Activated T-helper 17 cell treated with anti-CD3 and anti-CD28 coated beads, Interleukin-2, amount 50 U/mL, for 72 hours (primary cell): ENCODE measurements at regions not wholly inside any gene's neighbourhood (a gene's known extent, or its start where the extent isn't known, plus 50 kb on each side); places are given as distances from the start of the nearest gene placed in this dataset.

ENCODE experiments used
- ATAC-seq: fragments of 150-1000 bp; cut with Tn5 transposase; replicated peaks from 2 replicates; pipeline ENCODE4 v1.10.0; 2021; ENCODE audit warnings: mild to moderate bottlenecking, moderate library complexity
- H3K27ac Mint-ChIP-seq: one replicate; pipeline ENCODE4 v1.8.0; 2022; ENCODE audit warnings: mixed read lengths
- H3K27me3 Mint-ChIP-seq: one replicate; pipeline ENCODE4 v1.8.0; 2022; ENCODE audit warnings: mixed read lengths
- H3K36me3 Mint-ChIP-seq: one replicate; pipeline ENCODE4 v1.8.0; 2022; ENCODE audit warnings: low read depth, mild to moderate bottlenecking, mixed read lengths
- H3K4me1 Mint-ChIP-seq: one replicate; pipeline ENCODE4 v1.8.0; 2022; ENCODE audit warnings: mixed read lengths
- H3K4me3 Mint-ChIP-seq: one replicate; pipeline ENCODE4 v1.8.0; 2022; ENCODE audit warnings: mild to moderate bottlenecking, mixed read lengths
- H3K9me3 Mint-ChIP-seq: one replicate; pipeline ENCODE4 v1.8.0; 2022; ENCODE audit warnings: mixed read lengths

DNA sequence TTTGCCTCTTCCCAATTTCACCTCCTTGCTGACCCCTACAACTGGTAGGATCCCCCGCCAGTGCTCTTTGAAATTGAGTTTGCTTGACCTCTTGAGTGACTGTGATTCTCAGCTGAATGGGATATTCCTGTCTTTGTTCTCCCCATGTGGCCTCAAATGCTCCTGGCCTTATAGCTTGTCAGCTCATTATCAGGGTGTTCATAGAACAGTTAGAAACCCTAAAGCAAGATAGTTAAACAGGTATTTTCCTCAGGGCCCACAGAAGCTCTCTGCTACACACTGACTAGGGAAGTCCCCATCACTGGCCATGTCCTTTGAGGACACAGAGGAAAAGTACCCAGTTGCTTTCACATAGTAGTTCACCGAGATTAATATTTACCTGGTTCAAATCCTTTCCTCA lies 211.5 kb upstream of the DTNBP1 start:
- no peak for ATAC-seq
- Mint-ChIP-seq H3K36me3 (no peaks in the 10 kb centered on the region), H3K9me3 (no peaks in the 10 kb centered on the region), H3K4me3 (no peak overlapping the region), H3K27me3 (peaks cover 18% of the 10 kb centered on the region), H3K27ac (no peak overlapping the region), H3K4me1 (peaks cover 8% of the 10 kb centered on the region)

DNA sequence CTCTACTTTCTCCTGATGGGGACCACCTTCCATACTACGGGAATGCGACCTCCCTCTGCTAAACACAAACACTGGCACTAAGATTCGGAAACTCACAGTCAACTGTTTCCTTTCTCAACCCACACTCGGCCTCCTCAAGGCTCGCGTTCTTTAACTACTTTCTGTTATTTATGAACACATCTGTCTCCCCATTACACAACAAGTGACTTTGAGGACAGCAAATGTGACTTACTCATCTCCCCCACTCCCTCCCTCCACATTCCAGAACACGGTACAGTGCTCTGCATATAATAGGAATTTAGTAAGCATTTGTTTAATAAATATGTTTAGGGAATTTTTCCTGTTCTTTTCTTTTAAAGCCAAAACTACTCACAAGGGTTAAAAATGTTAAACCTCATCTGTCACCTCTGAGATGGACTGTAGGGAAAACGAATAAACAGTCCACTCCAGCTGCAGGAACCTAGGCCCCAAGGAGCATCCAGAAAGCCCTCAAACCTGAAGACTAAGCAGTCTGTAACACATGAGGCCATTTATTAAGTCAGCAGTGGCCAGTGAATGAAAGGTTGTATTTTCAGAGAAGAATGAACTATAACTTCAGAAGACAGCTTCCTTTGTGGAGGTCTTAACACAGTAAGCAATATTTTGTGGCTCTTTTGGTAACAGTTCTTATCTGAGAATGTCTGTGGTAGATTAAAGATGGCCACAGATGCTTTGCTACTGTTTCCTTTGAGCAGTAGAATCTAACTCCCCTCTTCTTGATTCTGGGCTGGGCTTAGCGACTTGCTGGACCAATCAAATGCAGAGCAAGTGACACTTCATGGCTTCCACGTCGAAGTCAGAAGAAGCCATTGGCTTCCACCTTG lies 209.6 kb upstream of the DTNBP1 start:
- Mint-ChIP-seq H3K4me1 (peaks cover 8% of the 10 kb centered on the region), H3K27me3 (peaks cover 16% of the 10 kb centered on the region), H3K4me3 (no peak overlapping the region), H3K9me3 (no peaks in the 10 kb centered on the region), H3K27ac (no peak overlapping the region), H3K36me3 (no peaks in the 10 kb centered on the region)
- ATAC-seq, result no peak

DNA sequence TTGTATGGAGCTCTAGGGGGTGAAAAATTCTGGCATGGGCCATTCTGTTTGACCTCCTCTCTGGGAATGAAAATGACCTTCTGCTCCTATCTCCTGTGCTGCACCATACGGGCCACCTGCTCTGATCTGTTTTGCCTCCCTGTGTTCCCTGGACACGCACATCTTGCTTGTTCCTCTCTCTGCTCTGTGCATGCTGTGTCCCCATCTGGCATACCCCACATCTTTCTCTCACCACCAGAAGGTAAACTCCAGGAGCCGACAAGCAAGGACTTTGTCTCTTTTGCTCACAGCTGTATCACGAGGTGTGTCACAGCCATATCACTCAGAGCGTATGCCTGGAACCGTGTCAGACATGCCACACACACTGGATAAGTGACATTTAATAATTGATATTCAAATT lies 208.4 kb upstream of the DTNBP1 start:
- H3K27ac Mint-ChIP-seq, result no peak overlapping the region
- no peak overlapping the region for H3K4me3 Mint-ChIP-seq
- H3K36me3 Mint-ChIP-seq, result no peaks in the 10 kb centered on the region
- peaks cover 16% of the 10 kb centered on the region for H3K27me3 Mint-ChIP-seq
- H3K9me3 Mint-ChIP-seq, result no peaks in the 10 kb centered on the region
- H3K4me1 Mint-ChIP-seq, result peaks cover 3% of the 10 kb centered on the region
- no peak for ATAC-seq

DNA sequence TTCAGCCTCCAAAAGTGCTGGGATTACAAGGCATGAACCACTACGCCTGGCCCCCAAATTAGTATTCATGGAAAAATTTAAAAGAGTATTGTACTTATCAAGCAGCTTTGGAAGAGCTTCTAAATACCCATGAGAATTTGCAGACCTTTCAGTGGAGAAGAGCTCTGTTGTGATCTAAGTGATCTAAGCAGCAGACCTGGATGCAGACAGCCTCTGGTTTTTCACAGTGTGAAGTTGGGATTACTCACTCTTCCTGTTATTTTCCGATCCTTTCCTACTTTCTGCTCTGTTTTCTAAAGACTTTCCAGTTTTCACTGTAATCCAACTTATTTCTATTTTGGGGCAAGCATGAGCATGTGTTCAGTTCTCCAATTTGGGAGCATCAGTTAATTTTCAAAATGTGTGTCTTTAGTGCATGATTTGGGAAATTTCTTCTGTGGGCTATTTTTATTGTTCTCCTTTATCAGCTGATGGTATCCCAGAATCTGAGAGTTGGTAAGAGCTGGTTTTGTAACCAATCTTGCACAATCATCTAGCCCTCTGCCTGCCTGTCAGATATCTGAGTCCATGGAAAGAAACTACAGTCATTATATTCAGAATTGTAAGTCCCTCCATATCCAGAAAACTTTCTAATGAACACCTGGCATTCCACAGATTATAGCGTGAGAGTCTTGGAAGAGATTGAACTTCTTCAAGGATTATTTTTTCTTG lies 207.7 kb upstream of the DTNBP1 start:
- Mint-ChIP-seq H3K4me1 (no peaks in the 10 kb centered on the region), H3K27ac (no peak overlapping the region), H3K9me3 (no peaks in the 10 kb centered on the region), H3K36me3 (no peaks in the 10 kb centered on the region), H3K27me3 (peaks cover 18% of the 10 kb centered on the region), H3K4me3 (no peak overlapping the region)
- ATAC-seq, result no peak

DNA sequence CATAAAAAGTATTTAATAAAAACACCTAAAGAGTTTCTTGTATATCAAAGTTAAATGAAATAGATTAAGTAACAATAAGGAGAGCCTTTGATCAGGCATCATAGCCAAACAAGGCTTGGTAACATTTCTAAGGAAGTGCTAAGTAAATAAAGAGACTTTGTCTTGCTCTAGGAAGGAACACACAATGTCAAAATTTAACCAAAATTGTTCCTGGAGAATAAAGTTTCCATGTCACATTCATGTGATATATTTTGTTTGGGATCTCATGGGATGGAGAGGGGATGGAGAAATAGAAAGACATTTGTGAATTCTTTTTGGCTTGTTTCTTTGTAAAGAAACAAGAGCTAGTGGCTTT lies 201.9 kb upstream of the DTNBP1 start:
- Mint-ChIP-seq H3K9me3 (no peaks in the 10 kb centered on the region), H3K36me3 (no peaks in the 10 kb centered on the region), H3K27ac (no peak overlapping the region), H3K27me3 (peaks cover 3% of the 10 kb centered on the region), H3K4me3 (no peak overlapping the region), H3K4me1 (no peaks in the 10 kb centered on the region)
- ATAC-seq, result no peak

DNA sequence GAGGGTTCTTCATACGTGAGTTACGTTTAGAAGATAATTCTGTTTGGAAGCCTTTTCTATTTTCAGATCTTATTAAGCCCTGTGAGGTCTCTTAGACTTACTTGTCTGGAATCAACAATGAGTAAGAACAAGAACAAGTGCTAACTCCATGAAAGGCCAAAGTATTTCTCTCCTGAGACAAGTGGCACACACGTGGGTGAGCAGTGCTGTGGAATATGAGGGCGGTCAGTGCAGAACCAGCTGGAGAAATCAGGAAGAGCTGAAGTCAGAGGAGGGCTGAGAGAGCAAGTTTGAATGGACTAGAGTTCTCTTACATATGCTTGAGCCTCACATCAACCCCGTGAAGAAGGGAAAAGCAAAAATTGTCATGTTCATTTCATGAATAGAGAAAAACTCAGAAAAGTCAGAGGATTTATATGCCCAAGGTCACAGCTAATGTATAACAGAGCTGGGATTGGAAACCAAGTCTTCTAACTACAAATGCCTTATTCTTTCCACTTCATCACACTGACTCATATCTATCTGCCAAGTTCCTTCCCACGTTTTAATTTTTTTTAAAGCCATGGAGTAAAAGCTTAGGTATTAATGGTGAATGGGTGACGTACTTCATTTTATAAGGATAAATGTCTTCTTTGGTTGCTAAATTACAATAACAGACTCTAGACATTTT lies 201.3 kb upstream of the DTNBP1 start:
- Mint-ChIP-seq H3K4me3 (no peak overlapping the region), H3K27ac (no peak overlapping the region), H3K36me3 (no peaks in the 10 kb centered on the region), H3K4me1 (no peaks in the 10 kb centered on the region), H3K27me3 (peaks cover 3% of the 10 kb centered on the region), H3K9me3 (no peaks in the 10 kb centered on the region)
- ATAC-seq, result no peak

DNA sequence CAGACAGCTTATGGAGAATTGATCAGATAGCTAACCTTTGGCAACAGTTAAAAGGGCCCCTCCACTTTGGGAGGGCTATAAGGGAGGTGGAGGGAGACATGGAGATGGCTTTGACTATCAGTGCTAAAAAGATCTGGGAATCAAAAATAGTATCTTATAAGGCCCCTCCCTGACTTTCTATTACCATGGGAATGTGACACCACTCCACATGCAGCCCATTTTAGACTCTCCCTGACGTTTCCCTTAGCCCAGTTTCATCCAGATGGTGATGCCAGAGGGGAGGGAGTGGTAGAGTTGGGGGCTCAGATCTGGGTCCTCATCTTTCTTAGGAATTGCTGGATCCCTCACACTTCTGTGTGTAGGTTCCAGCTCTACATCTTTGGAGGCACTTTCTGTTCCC lies 200.0 kb upstream of the DTNBP1 start:
- H3K36me3 Mint-ChIP-seq, result no peaks in the 10 kb centered on the region
- H3K4me3 Mint-ChIP-seq, result no peak overlapping the region
- H3K27me3 Mint-ChIP-seq, result peaks cover 7% of the 10 kb centered on the region
- H3K27ac Mint-ChIP-seq, result no peak overlapping the region
- no peaks in the 10 kb centered on the region for H3K9me3 Mint-ChIP-seq
- ATAC-seq, result no peak
- H3K4me1 Mint-ChIP-seq, result no peaks in the 10 kb centered on the region

DNA sequence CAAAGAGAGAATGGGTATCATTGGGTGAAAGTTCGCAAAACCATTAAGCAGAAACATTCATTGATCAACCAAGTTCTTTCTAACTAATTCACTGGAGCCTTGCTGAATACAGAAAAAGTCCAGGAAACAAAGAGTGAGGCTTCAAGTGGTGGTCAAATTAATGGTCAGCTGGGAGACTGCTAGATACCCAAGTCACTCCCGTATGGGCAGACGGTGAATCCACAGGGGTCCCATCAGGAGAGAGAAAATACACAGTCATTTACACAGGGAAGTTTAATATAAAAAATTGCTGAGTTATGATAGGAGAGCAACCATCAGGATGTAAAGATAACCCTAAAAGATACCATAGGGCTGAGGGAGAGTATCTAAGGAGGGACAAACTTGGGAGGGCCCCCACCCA lies 198.7 kb upstream of the DTNBP1 start:
- no peak overlapping the region for H3K4me3 Mint-ChIP-seq
- H3K27me3 Mint-ChIP-seq, result peaks cover 7% of the 10 kb centered on the region
- no peaks in the 10 kb centered on the region for H3K9me3 Mint-ChIP-seq
- no peaks in the 10 kb centered on the region for H3K36me3 Mint-ChIP-seq
- no peak overlapping the region for H3K27ac Mint-ChIP-seq
- no peak for ATAC-seq
- no peaks in the 10 kb centered on the region for H3K4me1 Mint-ChIP-seq

DNA sequence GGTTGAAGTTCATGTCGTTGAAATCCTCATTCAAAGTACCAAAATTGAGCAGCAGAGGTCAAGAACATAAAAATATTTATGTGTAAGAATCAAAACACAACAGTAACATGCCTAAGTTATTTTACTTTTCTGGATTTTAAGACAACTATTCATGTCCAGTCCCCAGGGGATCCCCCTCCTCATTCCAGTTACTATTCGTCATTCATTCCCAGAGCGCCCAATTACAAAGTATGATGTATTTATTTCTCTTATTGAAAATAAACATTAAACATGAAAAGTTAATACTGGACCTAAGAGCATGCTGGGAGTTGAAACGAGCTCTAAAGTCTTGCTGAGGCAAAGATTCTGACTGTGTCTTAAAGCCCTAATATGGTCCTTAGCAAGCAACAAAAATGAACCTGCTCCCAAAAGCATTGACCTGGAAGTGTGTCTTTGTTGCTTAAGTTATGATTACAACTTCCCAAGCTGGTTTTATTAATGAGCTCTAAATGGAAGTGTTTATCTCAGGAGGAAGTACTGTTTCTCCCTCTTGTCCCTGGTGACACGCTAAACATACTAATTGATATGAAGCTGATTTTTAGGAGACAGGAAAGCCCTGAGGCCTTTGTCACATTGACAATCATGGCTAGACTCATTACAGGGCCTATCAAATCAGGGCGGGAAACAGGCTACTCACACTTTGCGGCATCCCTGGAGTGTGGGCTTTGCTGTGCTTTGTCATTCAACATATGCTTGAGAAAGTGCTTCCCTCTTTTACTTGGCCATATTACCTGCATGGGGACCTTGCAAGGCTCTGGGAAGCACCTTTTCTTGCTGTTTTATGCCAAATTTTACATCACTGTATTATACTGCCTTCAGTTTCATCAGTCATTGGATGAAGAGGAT lies 192.2 kb upstream of the DTNBP1 start:
- Mint-ChIP-seq H3K27ac (no peak overlapping the region), H3K27me3 (peaks cover 11% of the 10 kb centered on the region), H3K4me3 (no peak overlapping the region)

DNA sequence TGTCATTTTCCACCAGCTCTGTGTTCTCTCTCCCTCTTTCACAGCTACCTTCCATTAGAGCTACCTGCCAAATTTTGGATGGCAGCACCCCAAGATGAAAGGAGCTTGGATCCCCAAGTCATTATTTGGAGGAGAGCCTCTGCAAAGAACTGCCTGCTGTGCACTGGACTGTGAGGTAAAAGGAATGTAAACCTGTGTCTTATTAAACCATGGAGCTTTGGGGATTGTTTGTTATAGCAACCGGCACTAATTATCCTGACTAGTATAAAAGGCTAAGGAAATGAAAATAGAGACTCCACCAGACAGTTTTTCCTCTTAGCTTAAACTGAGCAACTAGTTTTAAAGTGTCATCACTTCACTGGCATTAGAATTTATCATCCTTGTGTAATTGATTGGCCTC lies 191.6 kb upstream of the DTNBP1 start:
- ATAC-seq, result no peak
- Mint-ChIP-seq H3K36me3 (no peaks in the 10 kb centered on the region), H3K4me3 (no peak overlapping the region), H3K4me1 (no peaks in the 10 kb centered on the region), H3K9me3 (no peaks in the 10 kb centered on the region), H3K27ac (no peak overlapping the region), H3K27me3 (peaks cover 11% of the 10 kb centered on the region)

More for the DNA sequence above, 192.2 kb upstream of the DTNBP1 start:
- Mint-ChIP-seq H3K9me3 (no peaks in the 10 kb centered on the region), H3K4me1 (no peaks in the 10 kb centered on the region), H3K36me3 (no peaks in the 10 kb centered on the region)
- ATAC-seq, result no peak

DNA sequence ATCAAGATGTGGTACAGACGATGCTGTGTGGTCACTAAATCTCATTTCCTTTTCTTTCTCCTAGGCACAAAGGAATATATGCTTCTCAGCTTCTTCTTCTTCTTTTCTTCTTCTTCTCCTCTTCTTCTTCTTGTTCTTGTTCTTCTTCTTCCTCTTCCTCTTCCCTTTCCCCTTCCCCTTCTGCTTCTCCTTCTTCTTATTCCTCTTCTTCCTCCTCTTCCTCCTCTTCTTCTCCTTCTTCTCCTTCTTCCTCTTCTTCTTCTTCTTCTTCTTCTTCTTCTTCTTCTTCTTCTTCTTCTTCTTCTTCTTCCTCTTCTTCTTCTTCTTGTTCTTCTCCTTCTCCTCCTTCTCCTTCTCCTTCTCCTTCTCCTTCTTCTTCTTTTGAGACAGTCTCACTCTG lies 190.4 kb upstream of the DTNBP1 start:
- no peak overlapping the region for H3K4me3 Mint-ChIP-seq

DNA sequence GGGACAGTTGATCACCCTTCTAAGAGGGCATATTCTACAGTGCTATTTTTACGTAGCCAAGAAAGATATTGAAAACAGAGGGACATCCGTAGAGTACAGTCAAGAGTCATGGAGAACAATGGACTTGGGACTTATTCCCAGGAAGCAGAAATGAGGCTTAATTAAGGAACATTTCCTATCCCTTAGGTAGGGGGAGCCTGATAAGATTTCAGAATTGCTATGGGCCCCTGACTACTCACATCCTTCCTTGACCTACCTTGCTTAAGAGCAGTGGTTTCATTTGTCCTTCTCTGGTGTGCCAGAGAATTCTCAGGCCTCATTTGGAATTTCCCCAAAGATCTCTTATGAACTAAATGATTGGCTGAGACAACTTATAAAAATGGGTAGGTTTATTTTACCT lies 189.5 kb upstream of the DTNBP1 start:
- H3K9me3 Mint-ChIP-seq, result no peaks in the 10 kb centered on the region
- peaks cover 6% of the 10 kb centered on the region for H3K27me3 Mint-ChIP-seq
- H3K4me3 Mint-ChIP-seq, result no peak overlapping the region
- H3K27ac Mint-ChIP-seq, result no peak overlapping the region
- ATAC-seq, result no peak
- no peaks in the 10 kb centered on the region for H3K36me3 Mint-ChIP-seq
- no peaks in the 10 kb centered on the region for H3K4me1 Mint-ChIP-seq

More for the DNA sequence above, 190.4 kb upstream of the DTNBP1 start:
- ATAC-seq, result no peak
- Mint-ChIP-seq H3K27me3 (peaks cover 11% of the 10 kb centered on the region), H3K27ac (no peak overlapping the region), H3K4me1 (no peaks in the 10 kb centered on the region), H3K9me3 (no peaks in the 10 kb centered on the region), H3K36me3 (no peaks in the 10 kb centered on the region)

DNA sequence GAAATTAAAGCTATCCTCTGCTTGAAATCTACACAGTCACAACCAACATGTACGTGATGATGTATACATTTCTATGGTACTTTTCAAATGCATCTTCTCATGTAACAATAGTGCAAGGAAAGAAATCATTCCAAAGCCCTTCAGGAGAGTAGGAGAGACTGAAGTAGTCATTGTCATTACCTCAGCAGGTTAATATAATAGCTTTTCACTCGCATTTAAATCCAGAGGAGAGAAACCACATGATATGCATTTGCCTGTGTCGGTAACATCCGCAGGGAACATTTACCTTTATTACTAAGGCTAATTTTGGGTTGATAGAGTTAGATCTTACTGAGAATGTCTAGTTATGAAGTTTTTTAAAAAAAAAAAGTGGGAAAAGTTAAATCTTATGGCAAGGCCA lies 186.6 kb upstream of the DTNBP1 start:
- Mint-ChIP-seq H3K4me3 (no peak overlapping the region), H3K9me3 (no peaks in the 10 kb centered on the region), H3K27me3 (peaks cover 3% of the 10 kb centered on the region), H3K36me3 (no peaks in the 10 kb centered on the region), H3K4me1 (no peaks in the 10 kb centered on the region), H3K27ac (no peak overlapping the region)
- no peak for ATAC-seq

DNA sequence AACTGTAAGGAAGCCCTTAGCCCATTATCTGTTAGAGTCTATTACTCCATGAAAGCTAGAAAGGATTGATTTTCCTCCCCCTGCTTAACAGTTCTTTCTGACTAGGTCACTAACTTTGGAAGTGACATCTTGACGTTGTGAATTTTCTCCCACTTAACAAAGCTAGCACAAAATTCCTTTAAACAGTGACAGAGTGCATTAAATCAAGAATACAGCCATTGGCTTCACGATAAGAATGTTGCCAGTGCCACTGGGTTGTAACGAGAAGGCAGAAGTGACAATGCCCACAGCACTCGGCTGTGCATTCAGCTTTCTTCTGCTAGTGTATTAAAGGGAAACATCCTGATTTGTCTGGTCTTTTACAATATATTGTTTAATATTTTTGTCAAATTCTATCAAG lies 182.7 kb upstream of the DTNBP1 start:
- Mint-ChIP-seq H3K36me3 (no peaks in the 10 kb centered on the region), H3K27me3 (peaks cover 6% of the 10 kb centered on the region), H3K4me1 (no peaks in the 10 kb centered on the region), H3K27ac (no peak overlapping the region), H3K4me3 (no peak overlapping the region), H3K9me3 (no peaks in the 10 kb centered on the region)
- no peak for ATAC-seq
